DND-41 (cell line): ENCODE measurements at regions not wholly inside any gene's neighbourhood (a gene's known extent, or its start where the extent isn't known, plus 50 kb on each side); places are given as distances from the start of the nearest gene placed in this dataset.

Experiments used
- ATAC-seq: fragments of 200-7000 bp; cut with Tn5 transposase; 3 replicates; pipeline ENCODE4 v1.9.1; 2021; ENCODE audit warnings: low read depth; ENCODE audit not compliant: insufficient read depth
- DNase-seq: peaks from one replicate; pipeline ENCODE4 v3.0.0-alpha.2; 2020
- H2AFZ ChIP-seq: 2 replicates; pipeline ENCODE4 v1.6.0; 2012; ENCODE audit warnings: low read depth, low read length
- H3K27ac ChIP-seq: 2 replicates; pipeline ENCODE4 v1.5.1; 2012; ENCODE audit warnings: low read length, inconsistent platforms
- H3K27me3 ChIP-seq: fragments of 200-600 bp; sonication (generic); 2 replicates; pipeline ENCODE4 v1.6.0; 2012; ENCODE audit warnings: low read length, mild to moderate bottlenecking, inconsistent platforms; ENCODE audit not compliant: insufficient read depth, poor library complexity
- H3K36me3 ChIP-seq: 2 replicates; pipeline ENCODE4 v1.5.1; 2012; ENCODE audit warnings: low read length, inconsistent platforms; ENCODE audit not compliant: insufficient read depth
- H3K4me1 ChIP-seq: 2 replicates; pipeline ENCODE4 v1.5.1; 2012; ENCODE audit warnings: mild to moderate bottlenecking, low read length; ENCODE audit not compliant: insufficient read depth
- H3K4me2 ChIP-seq: 2 replicates; pipeline ENCODE4 v1.6.0; 2012; ENCODE audit warnings: mild to moderate bottlenecking, moderate library complexity, low read length, inconsistent platforms; ENCODE audit not compliant: insufficient read depth
- H3K4me3 ChIP-seq, 2 experiments: fragments of 200-600 bp in 1 of 2; shearing (Covaris generic) in 1 of 2; 2 replicates each; pipeline ENCODE4 v1.5.1; 2012 to 2016; ENCODE audit warnings: inconsistent platforms in 2 of 2, low read length in 2 of 2, mild to moderate bottlenecking in 2 of 2, low read depth in 1 of 2, moderate library complexity in 1 of 2
- H3K79me2 ChIP-seq: 2 replicates; pipeline ENCODE4 v1.6.0; 2012; ENCODE audit warnings: low read length, inconsistent platforms; ENCODE audit not compliant: insufficient read depth
- H3K9ac ChIP-seq: 2 replicates; pipeline ENCODE4 v1.6.0; 2012; ENCODE audit warnings: low read depth, mild to moderate bottlenecking, inconsistent platforms, low read length, moderate library complexity
- H3K9me3 ChIP-seq: 2 replicates; pipeline ENCODE4 v1.5.1; 2012; ENCODE audit warnings: low read length, moderate library complexity, mild to moderate bottlenecking, inconsistent platforms; ENCODE audit not compliant: insufficient read depth, severe bottlenecking
- H4K20me1 ChIP-seq: 2 replicates; pipeline ENCODE4 v1.6.0; 2012; ENCODE audit warnings: low read length; ENCODE audit not compliant: insufficient read depth
- EZH2 ChIP-seq: IDR thresholded peaks from 3 replicates; pipeline ENCODE4 v1.6.1; 2012; ENCODE audit warnings: borderline replicate concordance, low read depth, mild to moderate bottlenecking, moderate library complexity, low read length, inconsistent platforms; ENCODE audit not compliant: severe bottlenecking
- TF ChIP-seq, protein P1 (sequence below): IDR thresholded peaks from 2 replicates; pipeline ENCODE4 v1.5.1; 2012; ENCODE audit warnings: borderline replicate concordance, low read length, moderate library complexity, mild to moderate bottlenecking; ENCODE audit not compliant: poor library complexity, severe bottlenecking; ENCODE audit errors: extremely low read depth

DNA sequence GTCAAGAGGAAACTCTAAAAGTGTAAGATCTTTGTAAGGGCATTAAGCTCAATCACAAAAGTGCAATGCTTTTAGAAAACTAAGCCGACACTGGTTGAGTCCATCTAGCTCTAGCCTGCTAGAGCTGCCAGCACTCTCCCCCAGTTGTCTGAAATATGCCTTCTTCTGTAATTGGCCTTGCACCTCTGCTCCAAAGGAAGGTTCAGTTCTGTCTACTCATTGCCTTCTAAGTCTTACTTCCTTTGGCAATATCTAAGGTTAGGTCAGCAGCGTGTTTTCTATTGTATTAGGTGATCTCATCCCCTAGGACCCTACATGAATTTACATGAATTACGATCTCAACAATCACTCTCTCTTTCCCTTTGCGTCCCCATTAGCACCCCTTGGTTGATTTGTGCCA is 378.6 kb downstream of the CBLN4 start:
- no peaks in the 10 kb centered on the region for H3K4me1 ChIP-seq
- TF ChIP-seq, protein P1, sequence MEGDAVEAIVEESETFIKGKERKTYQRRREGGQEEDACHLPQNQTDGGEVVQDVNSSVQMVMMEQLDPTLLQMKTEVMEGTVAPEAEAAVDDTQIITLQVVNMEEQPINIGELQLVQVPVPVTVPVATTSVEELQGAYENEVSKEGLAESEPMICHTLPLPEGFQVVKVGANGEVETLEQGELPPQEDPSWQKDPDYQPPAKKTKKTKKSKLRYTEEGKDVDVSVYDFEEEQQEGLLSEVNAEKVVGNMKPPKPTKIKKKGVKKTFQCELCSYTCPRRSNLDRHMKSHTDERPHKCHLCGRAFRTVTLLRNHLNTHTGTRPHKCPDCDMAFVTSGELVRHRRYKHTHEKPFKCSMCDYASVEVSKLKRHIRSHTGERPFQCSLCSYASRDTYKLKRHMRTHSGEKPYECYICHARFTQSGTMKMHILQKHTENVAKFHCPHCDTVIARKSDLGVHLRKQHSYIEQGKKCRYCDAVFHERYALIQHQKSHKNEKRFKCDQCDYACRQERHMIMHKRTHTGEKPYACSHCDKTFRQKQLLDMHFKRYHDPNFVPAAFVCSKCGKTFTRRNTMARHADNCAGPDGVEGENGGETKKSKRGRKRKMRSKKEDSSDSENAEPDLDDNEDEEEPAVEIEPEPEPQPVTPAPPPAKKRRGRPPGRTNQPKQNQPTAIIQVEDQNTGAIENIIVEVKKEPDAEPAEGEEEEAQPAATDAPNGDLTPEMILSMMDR, result no peak
- no peak for TF ChIP-seq EZH2
- no peaks in the 10 kb centered on the region for H3K27me3 ChIP-seq
- ATAC-seq (no peak), DNase-seq (no peak)
- no peaks in the 10 kb centered on the region for H3K36me3 ChIP-seq
- no peak overlapping the region for H2AFZ ChIP-seq
- no peaks in the 10 kb centered on the region for H3K79me2 ChIP-seq
- no peaks in the 10 kb centered on the region for H3K9me3 ChIP-seq
- no peak overlapping the region for H3K4me3 ChIP-seq
- H3K27ac ChIP-seq, result no peak overlapping the region
- no peak overlapping the region for H3K4me2 ChIP-seq
- no peaks in the 10 kb centered on the region for H4K20me1 ChIP-seq
- no peak overlapping the region for H3K9ac ChIP-seq

DNA sequence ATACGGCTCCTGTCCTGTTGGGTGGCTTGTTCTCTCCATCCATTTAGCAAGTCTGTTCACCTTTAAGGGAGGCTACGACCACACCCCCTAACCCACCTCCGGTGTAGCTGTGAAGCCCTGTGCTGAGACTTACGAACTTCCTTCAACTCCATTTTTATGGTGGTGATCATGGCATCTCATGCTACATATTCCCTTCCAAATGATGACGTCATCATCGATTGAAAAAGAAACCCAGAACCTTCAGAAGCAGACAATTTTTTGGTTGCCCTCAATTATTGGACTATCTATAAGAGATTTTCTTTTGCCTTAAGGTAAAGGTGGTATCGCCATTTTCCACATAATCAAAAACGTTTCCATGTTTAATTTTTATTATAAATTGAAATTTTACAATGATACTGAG is 389.0 kb downstream of the CBLN4 start:
- H3K79me2 ChIP-seq, result no peaks in the 10 kb centered on the region
- H4K20me1 ChIP-seq, result no peaks in the 10 kb centered on the region
- H3K27ac ChIP-seq, result no peak overlapping the region
- H3K9me3 ChIP-seq, result no peaks in the 10 kb centered on the region
- no peak overlapping the region for H3K9ac ChIP-seq
- DNase-seq, result no peak
- H3K36me3 ChIP-seq, result no peaks in the 10 kb centered on the region
- TF ChIP-seq EZH2, result no peak
- TF ChIP-seq, protein P1, result no peak
- no peak overlapping the region for H3K4me2 ChIP-seq
- no peak overlapping the region for H2AFZ ChIP-seq
- H3K4me3 ChIP-seq, result no peak overlapping the region
- ATAC-seq, result no peak
- H3K4me1 ChIP-seq, result no peaks in the 10 kb centered on the region
- no peaks in the 10 kb centered on the region for H3K27me3 ChIP-seq

DNA sequence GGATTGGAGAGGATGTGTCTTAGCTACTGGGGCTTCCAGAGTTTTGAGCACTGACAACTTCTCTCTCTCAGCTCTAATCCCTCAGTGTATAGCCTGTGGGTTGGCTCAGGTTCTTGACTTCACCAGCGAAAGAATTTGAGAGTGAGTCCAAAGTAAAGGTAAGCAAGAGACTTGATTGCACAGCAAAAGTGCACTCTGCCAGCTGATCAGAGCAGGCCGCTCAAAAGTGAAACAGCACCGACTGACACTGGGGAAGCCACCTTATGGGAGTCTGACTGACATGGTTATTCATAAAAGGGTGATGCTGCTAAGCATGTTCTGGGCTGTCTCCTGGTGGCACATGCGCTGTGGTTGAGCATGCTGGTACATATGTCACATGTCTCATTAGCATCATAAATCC is 389.5 kb downstream of the CBLN4 start:
- Histone ChIP-seq H3K27ac (no peak overlapping the region), H3K27me3 (no peaks in the 10 kb centered on the region), H3K4me1 (no peaks in the 10 kb centered on the region), H2AFZ (no peak overlapping the region), H3K36me3 (no peaks in the 10 kb centered on the region), H3K9ac (no peak overlapping the region), H4K20me1 (no peaks in the 10 kb centered on the region), H3K9me3 (no peaks in the 10 kb centered on the region), H3K4me2 (no peak overlapping the region), H3K79me2 (no peaks in the 10 kb centered on the region), H3K4me3 (no peak overlapping the region)
- no peak for ATAC-seq
- no peak for TF ChIP-seq EZH2
- TF ChIP-seq, protein P1, result no peak
- no peak for DNase-seq

DNA sequence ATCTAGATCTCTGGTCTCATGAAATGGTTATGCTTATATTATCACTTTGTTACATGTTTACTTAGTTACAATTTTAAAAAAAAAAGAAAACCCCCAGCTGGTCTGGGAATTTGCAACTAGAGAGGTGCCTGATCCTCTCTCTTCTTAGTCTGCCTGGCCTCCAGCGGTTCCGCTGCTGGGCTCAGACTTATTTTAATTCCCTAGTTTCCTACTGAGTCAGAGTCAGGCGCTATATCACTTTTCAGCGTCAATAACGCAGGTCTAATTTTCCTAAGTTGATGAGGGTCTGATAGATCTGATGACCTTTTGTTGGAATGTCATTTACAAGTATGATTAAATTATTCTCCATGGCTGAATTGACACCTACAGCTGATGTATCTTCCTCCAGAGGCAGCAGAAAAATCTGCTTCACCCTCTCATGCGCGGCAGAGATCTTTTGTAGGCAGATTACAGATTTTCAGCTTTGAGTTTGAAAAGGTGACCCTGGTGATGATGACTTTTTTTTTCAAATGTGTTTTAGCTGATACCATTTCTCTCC is 391.0 kb downstream of the CBLN4 start:
- no peaks in the 10 kb centered on the region for H3K79me2 ChIP-seq
- DNase-seq (no peak), ATAC-seq (no peak)
- no peak overlapping the region for H3K4me2 ChIP-seq
- H3K4me3 ChIP-seq, result no peak overlapping the region
- no peak overlapping the region for H3K27ac ChIP-seq
- H3K36me3 ChIP-seq, result no peaks in the 10 kb centered on the region
- H3K27me3 ChIP-seq, result no peaks in the 10 kb centered on the region
- no peak overlapping the region for H3K9ac ChIP-seq
- H3K9me3 ChIP-seq, result no peaks in the 10 kb centered on the region
- no peaks in the 10 kb centered on the region for H3K4me1 ChIP-seq
- TF ChIP-seq, protein P1, result no peak
- no peak for TF ChIP-seq EZH2
- H2AFZ ChIP-seq, result no peak overlapping the region
- H4K20me1 ChIP-seq, result no peaks in the 10 kb centered on the region
